OCI-LY1 (cell line): ENCODE measurements at regions not wholly inside any gene's neighbourhood (a gene's known extent, or its start where the extent isn't known, plus 50 kb on each side); places are given as distances from the start of the nearest gene placed in this dataset.

Source experiments
- EZH2 ChIP-seq: fragments of 200-600 bp; sonication (generic), shearing (Covaris generic); IDR thresholded peaks from 2 replicates; pipeline ENCODE4 v1.8.0; 2017; ENCODE audit warnings: borderline replicate concordance, mixed run types, mild to moderate bottlenecking, antibody characterized with exemption, low read length, moderate library complexity, mixed read lengths
- TF ChIP-seq, protein P1 (sequence below): fragments of 200-600 bp; sonication (generic), shearing (Covaris generic); IDR thresholded peaks from 2 replicates; pipeline ENCODE4 v1.5.1; 2017; ENCODE audit warnings: mild to moderate bottlenecking, antibody characterized with exemption, low read length, moderate library complexity, mixed read lengths

DNA sequence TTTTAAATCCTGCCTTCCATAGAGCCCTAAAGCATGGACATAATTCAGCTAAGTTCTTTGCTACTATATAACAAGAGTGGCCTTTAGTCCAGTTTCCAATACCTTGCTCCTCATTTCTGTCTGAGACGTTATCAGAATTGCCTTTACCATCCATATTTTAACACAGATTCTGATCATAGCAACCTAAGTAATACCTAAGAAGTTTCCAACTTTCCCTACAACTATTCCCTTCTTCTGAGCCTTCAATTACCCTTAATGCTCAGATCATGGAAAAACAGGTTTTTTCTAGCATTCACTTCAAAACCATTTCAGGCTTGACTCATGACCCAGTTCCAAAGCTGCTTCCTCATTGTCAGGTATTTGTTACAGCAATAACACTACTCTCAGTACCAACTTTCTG is 367.1 kb downstream of the C6orf118 start:
- TF ChIP-seq, protein P1, sequence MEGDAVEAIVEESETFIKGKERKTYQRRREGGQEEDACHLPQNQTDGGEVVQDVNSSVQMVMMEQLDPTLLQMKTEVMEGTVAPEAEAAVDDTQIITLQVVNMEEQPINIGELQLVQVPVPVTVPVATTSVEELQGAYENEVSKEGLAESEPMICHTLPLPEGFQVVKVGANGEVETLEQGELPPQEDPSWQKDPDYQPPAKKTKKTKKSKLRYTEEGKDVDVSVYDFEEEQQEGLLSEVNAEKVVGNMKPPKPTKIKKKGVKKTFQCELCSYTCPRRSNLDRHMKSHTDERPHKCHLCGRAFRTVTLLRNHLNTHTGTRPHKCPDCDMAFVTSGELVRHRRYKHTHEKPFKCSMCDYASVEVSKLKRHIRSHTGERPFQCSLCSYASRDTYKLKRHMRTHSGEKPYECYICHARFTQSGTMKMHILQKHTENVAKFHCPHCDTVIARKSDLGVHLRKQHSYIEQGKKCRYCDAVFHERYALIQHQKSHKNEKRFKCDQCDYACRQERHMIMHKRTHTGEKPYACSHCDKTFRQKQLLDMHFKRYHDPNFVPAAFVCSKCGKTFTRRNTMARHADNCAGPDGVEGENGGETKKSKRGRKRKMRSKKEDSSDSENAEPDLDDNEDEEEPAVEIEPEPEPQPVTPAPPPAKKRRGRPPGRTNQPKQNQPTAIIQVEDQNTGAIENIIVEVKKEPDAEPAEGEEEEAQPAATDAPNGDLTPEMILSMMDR: no peak
- TF ChIP-seq EZH2: no peak
